GM12865 (cell line): ENCODE measurements at regions not wholly inside any gene's neighbourhood (a gene's known extent, or its start where the extent isn't known, plus 50 kb on each side); places are given as distances from the start of the nearest gene placed in this dataset.

Experiments used
- DNase-seq: peaks from one replicate; pipeline ENCODE4 v3.0.0; 2010; ENCODE audit warnings: low read depth
- H3K4me3 ChIP-seq: 2 replicates; pipeline ENCODE4 v1.5.1; 2011; ENCODE audit warnings: mild to moderate bottlenecking, low read depth, low read length, control low read depth
- TF ChIP-seq, protein P1 (sequence below): IDR thresholded peaks from 2 replicates; pipeline ENCODE4 v1.5.1; 2011; ENCODE audit warnings: low read length, control low read depth, low read depth, inconsistent platforms; ENCODE audit not compliant: insufficient read depth; ENCODE audit errors: missing control alignments

DNA sequence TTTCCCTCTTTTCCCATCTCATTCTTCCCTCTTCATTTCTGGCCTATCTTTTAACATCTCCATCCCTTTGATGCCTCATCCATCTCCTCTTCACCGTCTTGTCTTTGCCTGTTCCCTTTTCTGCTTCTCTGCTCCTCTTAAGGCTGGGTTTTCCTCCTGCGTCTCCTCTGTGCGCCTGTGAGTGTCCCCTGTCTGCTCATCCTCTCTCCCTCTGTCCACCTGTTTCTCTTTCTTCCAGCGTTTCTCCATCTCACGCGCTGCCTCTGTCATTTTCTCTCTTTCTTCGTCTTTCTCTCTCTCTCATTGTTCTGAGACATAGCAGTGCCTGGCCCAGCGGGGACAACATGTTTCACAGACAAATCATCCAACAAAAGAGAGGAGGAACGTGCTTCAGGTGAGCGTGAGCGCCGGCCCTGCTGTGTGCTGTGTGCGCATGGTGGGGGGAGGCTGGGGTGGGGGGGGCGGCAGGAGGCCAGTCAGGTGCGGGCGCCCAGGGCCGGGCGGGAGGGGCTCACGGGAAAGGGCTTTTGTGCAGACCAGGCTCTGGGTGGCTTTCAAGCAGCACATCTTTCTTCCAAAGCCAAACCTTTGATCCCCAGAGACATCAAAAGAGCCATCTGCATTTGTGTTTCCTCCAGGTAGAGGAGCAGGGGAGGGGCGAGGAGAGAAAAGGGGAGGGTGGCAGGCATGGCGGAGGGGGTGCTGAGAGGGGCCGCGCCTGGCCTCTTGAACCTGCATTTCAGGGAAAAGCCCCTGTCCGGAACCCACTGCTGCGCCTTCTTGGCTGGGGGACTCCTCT is 121.3 kb downstream of the VEGFA start:
- H3K4me3 ChIP-seq = no peak overlapping the region
- TF ChIP-seq, protein P1, sequence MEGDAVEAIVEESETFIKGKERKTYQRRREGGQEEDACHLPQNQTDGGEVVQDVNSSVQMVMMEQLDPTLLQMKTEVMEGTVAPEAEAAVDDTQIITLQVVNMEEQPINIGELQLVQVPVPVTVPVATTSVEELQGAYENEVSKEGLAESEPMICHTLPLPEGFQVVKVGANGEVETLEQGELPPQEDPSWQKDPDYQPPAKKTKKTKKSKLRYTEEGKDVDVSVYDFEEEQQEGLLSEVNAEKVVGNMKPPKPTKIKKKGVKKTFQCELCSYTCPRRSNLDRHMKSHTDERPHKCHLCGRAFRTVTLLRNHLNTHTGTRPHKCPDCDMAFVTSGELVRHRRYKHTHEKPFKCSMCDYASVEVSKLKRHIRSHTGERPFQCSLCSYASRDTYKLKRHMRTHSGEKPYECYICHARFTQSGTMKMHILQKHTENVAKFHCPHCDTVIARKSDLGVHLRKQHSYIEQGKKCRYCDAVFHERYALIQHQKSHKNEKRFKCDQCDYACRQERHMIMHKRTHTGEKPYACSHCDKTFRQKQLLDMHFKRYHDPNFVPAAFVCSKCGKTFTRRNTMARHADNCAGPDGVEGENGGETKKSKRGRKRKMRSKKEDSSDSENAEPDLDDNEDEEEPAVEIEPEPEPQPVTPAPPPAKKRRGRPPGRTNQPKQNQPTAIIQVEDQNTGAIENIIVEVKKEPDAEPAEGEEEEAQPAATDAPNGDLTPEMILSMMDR = no peak
- DNase-seq = no peak

DNA sequence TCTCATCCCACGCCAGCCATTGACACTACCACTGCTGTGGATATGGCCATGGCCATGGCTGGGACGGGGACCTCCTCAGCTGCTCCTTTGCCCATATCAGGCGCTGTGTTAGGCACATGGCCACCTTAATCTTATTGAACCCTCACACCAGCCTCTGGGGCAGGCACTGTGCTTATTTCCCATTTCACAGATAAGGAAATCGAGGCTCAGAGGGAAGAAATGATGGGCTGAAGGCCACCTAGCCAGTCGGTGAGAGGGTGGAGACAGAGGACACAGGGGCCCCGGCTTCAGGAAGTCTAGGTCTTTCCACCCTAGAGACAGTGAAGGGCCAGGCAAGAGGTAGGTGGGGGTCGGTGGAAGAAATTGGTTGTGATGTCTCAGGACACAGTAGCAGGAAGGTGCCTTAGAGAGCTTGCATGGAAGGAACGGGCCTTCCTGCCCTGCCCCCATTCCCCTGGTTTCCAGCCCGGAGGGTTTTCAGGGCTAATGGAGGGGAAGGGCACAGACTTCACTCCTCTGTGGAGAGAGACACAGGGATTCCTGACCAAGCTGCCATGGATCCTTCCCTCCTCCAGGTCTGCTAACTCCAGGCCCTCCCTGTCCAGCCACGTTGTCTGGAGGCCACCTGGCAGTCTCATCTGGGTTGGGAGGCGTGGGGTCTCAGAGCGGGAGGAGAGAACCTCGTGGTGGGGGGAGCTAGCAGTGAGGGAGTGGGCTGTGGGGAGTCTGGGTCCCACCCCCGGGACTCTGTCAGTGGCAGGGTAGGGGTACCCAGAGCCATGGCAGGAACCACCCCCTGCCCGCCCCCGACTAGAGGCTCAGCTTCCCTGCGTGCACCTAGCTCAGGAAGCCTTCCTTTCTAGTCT is 120.4 kb downstream of the VEGFA start:
- no peak overlapping the region for H3K4me3 ChIP-seq
- TF ChIP-seq, protein P1 = no peak
- no peak for DNase-seq

DNA sequence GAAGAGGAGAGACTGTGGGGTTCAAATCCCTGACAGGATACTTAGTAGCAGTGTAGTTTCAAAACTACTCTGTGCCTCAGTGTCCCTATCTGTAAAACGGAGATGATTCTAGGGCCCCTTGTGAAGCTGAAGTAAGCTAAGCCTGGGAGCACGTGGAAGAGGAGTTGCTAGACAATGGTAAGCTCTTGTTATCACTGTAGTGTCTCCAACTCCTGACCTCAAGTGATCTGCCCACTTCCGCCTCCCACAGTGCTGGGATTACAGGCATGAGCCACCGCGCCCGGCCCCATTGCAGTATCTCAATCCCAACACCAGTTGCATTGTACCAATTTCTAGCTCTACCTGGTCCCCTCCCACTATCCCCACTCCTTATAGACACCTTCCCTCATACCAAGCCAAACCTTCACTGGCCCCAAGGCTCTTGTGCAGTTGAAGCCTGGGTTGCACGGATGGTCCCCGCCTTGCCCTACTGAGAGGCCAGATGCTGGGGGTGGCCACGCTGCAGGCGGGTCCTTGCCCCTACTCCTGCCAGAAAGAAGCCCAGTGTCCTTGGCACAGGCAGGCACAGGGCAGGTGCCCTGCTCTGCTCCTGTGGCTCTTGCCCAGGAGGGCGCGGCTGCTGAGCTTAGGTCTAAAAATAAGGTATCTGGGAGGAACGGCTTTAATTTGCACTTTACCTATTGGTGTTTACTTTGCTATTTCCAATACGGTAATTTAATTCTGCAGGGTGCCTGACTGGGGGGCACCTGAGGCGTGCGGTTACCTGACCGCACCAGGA is 118.1 kb downstream of the VEGFA start:
- no peak overlapping the region for H3K4me3 ChIP-seq
- TF ChIP-seq, protein P1 = no peak
- DNase-seq = no peak

DNA sequence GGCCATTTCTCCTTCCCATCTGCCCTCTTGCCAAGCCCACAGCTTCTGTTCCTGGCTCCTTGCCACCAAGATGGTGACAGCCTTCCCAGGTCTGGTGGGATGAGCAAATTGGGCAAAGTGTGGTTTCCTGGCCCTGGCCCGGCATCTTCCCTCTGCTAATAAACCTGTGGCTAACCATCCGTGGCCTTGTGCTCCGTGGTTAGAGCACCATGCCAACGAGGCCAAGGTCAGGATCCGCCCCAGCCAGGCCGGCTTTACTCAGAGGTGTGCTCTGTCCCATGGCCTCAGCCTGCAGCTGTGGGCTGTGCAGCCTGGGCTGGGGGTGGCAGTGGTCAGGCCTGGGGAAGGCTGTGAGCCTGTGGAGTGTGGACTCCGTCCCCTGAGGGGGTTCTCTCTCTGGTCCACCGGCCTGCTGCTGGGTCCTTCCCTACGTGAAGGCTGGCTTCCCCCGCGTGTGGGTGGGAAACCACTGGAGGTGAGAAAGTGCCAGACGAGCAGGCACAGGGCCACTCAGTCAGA is 117.4 kb downstream of the VEGFA start:
- no peak overlapping the region for H3K4me3 ChIP-seq
- no peak for DNase-seq
- TF ChIP-seq, protein P1 = no peak

DNA sequence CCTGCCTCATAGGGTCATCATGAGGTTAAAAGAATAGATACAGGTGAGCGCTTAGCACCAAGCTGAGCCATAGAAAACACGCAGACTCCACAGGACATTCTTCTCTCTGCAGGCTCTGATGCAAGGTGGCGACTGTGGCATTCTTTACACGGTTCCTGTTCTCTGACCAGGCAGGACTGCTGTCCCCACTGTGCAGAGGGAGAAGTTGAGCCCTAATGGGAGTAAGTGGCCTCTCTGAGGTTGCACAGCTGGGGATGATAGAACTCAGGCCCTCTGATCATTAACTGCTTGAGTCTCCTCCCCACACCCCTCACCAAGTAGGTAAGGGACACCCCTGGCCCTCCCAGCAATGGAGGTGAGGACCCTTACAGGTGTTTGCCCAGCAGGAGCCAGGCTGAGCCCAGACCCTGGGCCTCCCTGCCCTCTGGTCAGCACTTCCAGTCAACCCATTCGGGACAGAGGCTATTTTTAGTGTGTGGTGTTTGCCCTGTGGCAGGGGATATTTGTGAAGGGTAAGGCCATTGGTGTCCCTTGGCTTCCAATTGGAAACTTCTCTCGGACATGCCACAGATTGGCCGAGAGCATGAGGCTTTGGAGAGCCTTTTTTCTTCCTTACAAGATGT is 116.8 kb downstream of the VEGFA start:
- TF ChIP-seq, protein P1 = no peak
- H3K4me3 ChIP-seq = no peak overlapping the region
- no peak for DNase-seq

DNA sequence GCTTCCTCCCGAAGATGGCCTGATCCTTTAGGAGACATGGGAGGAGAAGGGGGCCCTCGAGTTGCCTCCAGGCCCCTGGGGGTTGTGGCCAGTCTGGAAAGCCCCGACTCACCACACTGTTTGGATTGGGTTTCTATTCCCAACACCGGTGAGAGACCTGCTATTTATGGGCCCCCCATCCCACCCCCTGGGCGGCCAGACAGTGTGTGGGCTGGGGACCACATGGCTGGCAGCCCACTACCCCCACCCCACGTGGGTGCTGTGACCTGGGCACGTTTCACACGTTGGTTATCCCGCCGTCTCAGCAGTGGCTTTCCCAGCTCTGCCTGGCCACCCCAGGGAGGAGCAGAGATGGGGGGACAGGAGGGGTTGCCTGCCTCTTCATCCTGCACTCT is 116.1 kb downstream of the VEGFA start:
- no peak for DNase-seq
- no peak overlapping the region for H3K4me3 ChIP-seq
- TF ChIP-seq, protein P1 = no peak
